ENCODE measurements at regions not wholly inside any gene's neighbourhood (a gene's known extent, or its start where the extent isn't known, plus 50 kb on each side); places are given as distances from the start of the nearest gene placed in this dataset.

DNA sequence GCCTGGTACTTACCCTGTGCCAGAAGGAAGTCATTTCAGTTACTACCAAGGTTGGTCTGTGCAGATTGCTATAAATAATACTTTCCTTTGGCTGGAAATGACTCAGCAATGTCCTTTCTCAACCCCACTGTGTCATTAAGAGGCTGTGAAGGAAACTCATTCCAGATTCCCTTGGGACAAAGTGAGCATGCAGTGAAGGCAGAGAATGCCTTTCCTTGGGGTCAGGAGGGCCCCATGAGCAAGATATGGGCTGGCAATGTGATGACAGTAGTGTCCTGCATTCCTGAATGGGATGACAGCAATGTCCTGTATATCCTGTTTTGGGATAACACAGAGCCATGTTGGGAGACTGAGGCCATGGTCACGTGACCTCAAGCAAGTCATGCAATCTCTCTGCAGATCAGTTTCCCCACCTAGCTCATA is 213.1 kb upstream of the TMTC4 start (continued):
- TF ChIP-seq, protein P1, sequence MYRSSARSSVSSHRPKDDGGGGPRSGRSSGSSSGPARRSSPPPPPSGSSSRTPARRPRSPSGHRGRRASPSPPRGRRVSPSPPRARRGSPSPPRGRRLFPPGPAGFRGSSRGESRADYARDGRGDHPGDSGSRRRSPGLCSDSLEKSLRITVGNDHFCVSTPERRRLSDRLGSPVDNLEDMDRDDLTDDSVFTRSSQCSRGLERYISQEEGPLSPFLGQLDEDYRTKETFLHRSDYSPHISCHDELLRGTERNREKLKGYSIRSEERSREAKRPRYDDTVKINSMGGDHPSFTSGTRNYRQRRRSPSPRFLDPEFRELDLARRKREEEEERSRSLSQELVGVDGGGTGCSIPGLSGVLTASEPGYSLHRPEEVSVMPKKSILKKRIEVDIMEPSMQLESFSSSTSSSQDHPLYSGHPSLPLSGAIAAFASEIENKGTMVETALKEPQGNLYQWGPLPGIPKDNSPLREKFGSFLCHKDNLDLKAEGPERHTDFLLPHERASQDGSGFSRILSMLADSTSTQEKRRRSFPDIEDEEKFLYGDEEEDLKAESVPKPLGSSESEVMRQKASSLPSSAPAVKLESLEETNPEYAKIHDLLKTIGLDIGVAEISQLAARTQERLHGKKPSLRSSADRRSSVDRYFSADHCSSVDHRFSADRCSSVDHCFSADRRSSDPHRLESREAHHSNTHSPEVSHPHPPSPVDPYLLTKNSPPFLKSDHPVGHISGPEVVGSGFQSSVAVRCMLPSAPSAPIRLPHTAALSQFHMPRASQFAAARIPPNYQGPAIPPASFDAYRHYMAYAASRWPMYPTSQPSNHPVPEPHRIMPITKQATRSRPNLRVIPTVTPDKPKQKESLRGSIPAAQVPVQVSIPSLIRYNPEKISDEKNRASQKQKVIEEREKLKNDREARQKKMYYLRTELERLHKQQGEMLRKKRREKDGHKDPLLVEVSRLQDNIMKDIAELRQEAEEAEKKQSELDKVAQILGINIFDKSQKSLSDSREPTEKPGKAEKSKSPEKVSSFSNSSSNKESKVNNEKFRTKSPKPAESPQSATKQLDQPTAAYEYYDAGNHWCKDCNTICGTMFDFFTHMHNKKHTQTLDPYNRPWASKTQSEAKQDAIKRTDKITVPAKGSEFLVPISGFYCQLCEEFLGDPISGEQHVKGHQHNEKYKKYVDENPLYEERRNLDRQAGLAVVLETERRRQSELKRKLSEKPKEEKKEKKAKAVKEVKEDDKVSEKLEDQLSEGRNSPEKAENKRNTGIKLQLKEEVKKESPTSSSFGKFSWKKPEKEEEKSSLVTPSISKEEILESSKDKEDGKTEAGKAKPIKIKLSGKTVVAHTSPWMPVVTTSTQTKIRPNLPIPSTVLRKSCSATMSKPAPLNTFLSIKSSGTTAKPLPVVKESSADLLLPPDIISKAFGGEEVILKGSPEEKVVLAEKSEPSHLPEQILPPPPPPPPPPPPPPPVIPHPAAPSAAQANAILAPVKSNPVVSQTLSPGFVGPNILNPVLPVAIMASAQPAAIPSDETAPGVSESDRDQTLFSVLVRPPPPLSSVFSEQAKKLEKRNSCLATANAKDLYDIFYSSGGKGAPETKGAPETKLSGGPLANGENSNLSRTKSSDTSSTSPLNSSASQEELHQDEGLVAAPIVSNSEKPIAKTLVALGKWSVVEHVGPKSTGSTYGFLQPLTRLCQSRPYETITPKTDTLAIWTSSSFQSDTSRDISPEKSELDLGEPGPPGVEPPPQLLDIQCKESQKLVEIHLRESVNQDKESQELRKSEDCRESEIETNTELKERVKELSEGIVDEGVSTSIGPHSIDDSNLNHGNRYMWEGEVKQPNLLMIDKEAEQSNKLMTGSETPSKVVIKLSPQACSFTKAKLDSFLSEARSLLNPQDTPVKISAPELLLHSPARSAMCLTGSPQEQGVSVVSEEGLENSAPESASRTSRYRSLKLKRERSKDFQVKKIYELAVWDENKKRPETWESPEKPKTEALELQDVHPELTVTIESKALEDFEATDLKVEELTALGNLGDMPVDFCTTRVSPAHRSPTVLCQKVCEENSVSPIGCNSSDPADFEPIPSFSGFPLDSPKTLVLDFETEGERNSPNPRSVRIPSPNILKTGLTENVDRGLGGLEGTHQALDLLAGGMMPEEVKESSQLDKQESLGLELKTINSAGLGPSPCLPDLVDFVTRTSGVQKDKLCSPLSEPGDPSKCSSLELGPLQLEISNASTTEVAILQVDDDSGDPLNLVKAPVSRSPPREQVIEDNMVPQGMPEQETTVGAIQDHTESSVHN (CRISPR knock-in tag; IDR thresholded peaks at IDR 0.05), result no peak
- TF ChIP-seq, protein P2, sequence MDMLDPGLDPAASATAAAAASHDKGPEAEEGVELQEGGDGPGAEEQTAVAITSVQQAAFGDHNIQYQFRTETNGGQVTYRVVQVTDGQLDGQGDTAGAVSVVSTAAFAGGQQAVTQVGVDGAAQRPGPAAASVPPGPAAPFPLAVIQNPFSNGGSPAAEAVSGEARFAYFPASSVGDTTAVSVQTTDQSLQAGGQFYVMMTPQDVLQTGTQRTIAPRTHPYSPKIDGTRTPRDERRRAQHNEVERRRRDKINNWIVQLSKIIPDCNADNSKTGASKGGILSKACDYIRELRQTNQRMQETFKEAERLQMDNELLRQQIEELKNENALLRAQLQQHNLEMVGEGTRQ (IDR thresholded peaks at IDR 0.05; ENCODE audit: low read depth, low read length), result peak; percentile 66
- TF ChIP-seq, protein P2 (CRISPR knock-in tag; IDR thresholded peaks at IDR 0.05; ENCODE audit: borderline replicate concordance), result no peak
- TF ChIP-seq TMF1 (CRISPR knock-in tag; IDR thresholded peaks at IDR 0.05; ENCODE audit: low read depth), result no peak
- TF ChIP-seq ZNF816 (CRISPR knock-in tag; IDR thresholded peaks at IDR 0.05; ENCODE audit: borderline replicate concordance), result no peak
- no peak for TF ChIP-seq ZNF12 (CRISPR knock-in tag; IDR thresholded peaks at IDR 0.05)
- no peak for TF ChIP-seq ZNF572 (CRISPR knock-in tag; IDR thresholded peaks at IDR 0.05)
